IMR-90 (cell line): ENCODE measurements at regions not wholly inside any gene's neighbourhood (a gene's known extent, or its start where the extent isn't known, plus 50 kb on each side); places are given as distances from the start of the nearest gene placed in this dataset.

Experiments
- MAFK ChIP-seq: IDR thresholded peaks from 2 replicates; pipeline ENCODE4 v1.6.1; 2012; ENCODE audit warnings: low read depth, low read length, improper control_type of control experiment
- MAZ ChIP-seq: IDR thresholded peaks from 2 replicates; pipeline ENCODE4 v1.6.1; 2012; ENCODE audit warnings: low read depth, mild to moderate bottlenecking, low read length, improper control_type of control experiment, moderate library complexity, borderline replicate concordance
- MXI1 ChIP-seq: IDR thresholded peaks from 2 replicates; pipeline ENCODE4 v1.6.1; 2012; ENCODE audit warnings: low read depth, mild to moderate bottlenecking, low read length, moderate library complexity, borderline replicate concordance
- POLR2A ChIP-seq: IDR thresholded peaks from 2 replicates; pipeline ENCODE4 v1.6.1; 2012; ENCODE audit warnings: mild to moderate bottlenecking, low read depth, low read length
- RAD21 ChIP-seq: IDR thresholded peaks from 2 replicates; pipeline ENCODE4 v1.6.1; 2012; ENCODE audit warnings: low read length, improper control_type of control experiment
- RFX5 ChIP-seq: IDR thresholded peaks from 2 replicates; pipeline ENCODE4 v1.8.0; 2012; ENCODE audit warnings: low read depth, mild to moderate bottlenecking, low read length, moderate library complexity
- SMC3 ChIP-seq: fragments of 150-350 bp; IDR thresholded peaks from 2 replicates; pipeline ENCODE4 v1.6.1; 2016; ENCODE audit warnings: low read depth, mild to moderate bottlenecking, antibody characterized with exemption, low read length, moderate library complexity
- TF ChIP-seq, protein P1 (sequence below): conservative IDR thresholded peaks from 2 replicates; pipeline ENCODE4 v1.5.1; 2012; ENCODE audit warnings: mild to moderate bottlenecking, low read depth, low read length, improper control_type of control experiment

DNA sequence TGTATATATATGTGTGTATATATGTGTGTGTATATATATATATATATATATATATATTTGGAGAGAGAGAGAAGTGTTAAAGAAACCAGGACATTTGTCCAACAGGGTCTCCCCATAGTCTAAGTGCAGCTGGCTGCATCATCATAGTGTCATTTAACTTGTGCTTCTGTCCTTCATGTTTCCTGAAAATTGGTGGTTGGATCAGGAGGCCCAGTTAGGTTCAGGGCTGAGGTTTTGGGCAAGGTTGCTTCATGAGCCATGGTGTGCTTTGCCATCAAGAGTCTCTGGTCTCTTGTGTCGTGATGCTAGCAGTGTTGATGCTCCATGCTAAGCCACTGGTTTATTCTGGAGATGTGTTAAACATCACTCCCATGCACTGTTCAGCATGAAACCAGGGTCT lies 85.3 kb downstream of the C16orf95 start:
- TF ChIP-seq, protein P1, sequence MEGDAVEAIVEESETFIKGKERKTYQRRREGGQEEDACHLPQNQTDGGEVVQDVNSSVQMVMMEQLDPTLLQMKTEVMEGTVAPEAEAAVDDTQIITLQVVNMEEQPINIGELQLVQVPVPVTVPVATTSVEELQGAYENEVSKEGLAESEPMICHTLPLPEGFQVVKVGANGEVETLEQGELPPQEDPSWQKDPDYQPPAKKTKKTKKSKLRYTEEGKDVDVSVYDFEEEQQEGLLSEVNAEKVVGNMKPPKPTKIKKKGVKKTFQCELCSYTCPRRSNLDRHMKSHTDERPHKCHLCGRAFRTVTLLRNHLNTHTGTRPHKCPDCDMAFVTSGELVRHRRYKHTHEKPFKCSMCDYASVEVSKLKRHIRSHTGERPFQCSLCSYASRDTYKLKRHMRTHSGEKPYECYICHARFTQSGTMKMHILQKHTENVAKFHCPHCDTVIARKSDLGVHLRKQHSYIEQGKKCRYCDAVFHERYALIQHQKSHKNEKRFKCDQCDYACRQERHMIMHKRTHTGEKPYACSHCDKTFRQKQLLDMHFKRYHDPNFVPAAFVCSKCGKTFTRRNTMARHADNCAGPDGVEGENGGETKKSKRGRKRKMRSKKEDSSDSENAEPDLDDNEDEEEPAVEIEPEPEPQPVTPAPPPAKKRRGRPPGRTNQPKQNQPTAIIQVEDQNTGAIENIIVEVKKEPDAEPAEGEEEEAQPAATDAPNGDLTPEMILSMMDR: no peak
- no peak for TF ChIP-seq POLR2A
- no peak for TF ChIP-seq MAZ
- no peak for TF ChIP-seq RAD21
- no peak for TF ChIP-seq MAFK
- TF ChIP-seq SMC3: no peak
- no peak for TF ChIP-seq MXI1
- TF ChIP-seq RFX5: no peak
